Mucosa of descending colon (tissue), 3 donors: ENCODE measurements at regions not wholly inside any gene's neighbourhood (a gene's known extent, or its start where the extent isn't known, plus 50 kb on each side); places are given as distances from the start of the nearest gene placed in this dataset.

ENCODE experiments used
- ATAC-seq: fragments of 200-7000 bp; cut with Tn5 transposase; one replicate; pipeline ENCODE4 v1.9.1; 2020; ENCODE audit warnings: mild to moderate bottlenecking, moderate library complexity
- DNase-seq, 3 donors: peaks; one replicate each; pipeline ENCODE4 v3.0.0-alpha.2; 2020
- H3K36me3 ChIP-seq: fragments of 200-600 bp; one replicate; pipeline ENCODE4 v1.8.0; 2021; ENCODE audit warnings: low read depth, mild to moderate bottlenecking
- H3K4me1 ChIP-seq: fragments of 200-600 bp; one replicate; pipeline ENCODE4 v1.8.0; 2021; ENCODE audit warnings: low read depth, mild to moderate bottlenecking
- H3K4me3 ChIP-seq: fragments of 200-600 bp; one replicate; pipeline ENCODE4 v1.8.0; 2021; ENCODE audit warnings: mild to moderate bottlenecking
- H3K9me3 ChIP-seq: fragments of 200-600 bp; one replicate; pipeline ENCODE4 v1.8.0; 2021; ENCODE audit warnings: mild to moderate bottlenecking
- CTCF ChIP-seq: fragments of 200-600 bp; IDR thresholded peaks from one replicate; pipeline ENCODE4 v1.8.0; 2022; ENCODE audit warnings: antibody characterized with exemption, mild to moderate bottlenecking
- intact Hi-C, 2 donors: fragments of 100-400 bp; cut with DNase I in 1 of 2; cut with micrococcal nuclease in 1 of 2; formaldehyde crosslinking; loops; one replicate each; pipeline versions ENCODE4 v1.11.0 to v1.11.1; 2022; cut with DNase I, micrococcal nuclease
- donor health status: DM: no; HTN: no; CAD: no; lungs with moderate emphysema.
- donor health status: DM: no; HTN: no; CAD: no.
- donor health status: DM: no; HTN: yes; CAD: no.

GRCh38 chr14:98896449-98896848 lies 375.5 kb downstream of the BCL11B start:
- ATAC-seq (no peak), DNase-seq (no peak)
- intact Hi-C loops = no loop called here
- no peaks in the 10 kb centered on the region for H3K36me3 ChIP-seq
- H3K4me1 ChIP-seq = no peaks in the 10 kb centered on the region
- no peaks in the 10 kb centered on the region for H3K9me3 ChIP-seq
- no peak overlapping the region for H3K4me3 ChIP-seq
- TF ChIP-seq CTCF = no peak

DNA sequence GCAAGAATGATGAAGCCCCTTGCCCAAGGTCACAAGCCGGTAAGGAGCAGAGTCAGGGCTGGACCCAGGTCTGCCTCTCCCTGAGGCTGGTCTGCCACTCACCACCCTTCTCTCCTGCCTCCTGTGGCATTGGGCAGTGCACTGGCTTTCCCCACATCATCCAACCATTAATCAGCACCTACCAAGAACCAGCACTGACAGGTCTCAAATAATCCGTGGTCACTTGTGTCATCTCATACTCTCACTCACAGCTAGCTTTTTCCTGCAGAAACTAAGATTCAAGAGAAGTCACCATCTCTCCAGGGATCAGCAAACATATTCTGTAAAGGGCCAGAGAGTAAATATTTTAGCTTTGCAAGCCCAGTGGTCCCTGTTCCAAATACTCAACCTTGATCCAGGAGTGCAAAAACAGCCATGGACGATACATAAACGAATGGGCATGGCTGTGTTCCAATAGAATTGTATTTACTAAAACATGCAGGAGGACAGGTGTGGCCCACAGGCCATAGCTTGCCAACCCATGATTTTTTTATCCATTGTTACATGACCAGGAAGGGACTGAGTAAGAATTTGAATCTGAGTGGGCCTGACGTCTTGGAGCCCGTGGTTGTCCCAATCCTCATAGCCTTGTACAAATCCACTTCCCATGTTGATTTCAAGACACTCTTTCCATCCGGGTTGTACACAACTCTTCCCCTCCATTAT lies 374.2 kb downstream of the BCL11B start:
- no peak for ATAC-seq
- Histone ChIP-seq H3K4me3 (no peak overlapping the region), H3K4me1 (no peaks in the 10 kb centered on the region), H3K36me3 (no peaks in the 10 kb centered on the region), H3K9me3 (no peaks in the 10 kb centered on the region)
- intact Hi-C loops = loop anchor here in 1 of 2 donors (2.0 kb wide), 1 partner anchor 17 kb away; no protein-coding TSS in a partner anchor
- no peak for TF ChIP-seq CTCF
- no peak for DNase-seq

DNA sequence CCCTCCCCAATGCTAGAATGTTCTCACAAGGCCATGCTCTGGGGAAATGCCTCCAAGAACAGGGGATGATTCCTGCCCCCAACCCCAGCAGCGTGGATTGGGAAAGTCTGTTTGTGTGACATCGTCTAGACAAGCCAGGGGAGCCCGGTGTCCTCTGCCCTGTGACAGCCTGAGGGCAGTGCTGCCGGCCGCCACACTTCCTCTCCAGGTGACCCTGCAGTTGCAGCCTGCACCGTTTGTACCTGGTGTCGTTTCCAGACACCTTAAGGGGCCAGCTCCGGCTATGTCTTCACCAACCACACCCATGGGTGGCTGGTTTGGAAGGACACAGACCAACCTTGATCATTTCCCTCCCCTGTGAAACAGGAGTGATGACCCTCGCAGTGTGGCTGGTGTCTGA lies 372.6 kb downstream of the BCL11B start:
- Histone ChIP-seq H3K9me3 (no peaks in the 10 kb centered on the region), H3K4me3 (no peak overlapping the region), H3K4me1 (no peaks in the 10 kb centered on the region), H3K36me3 (no peaks in the 10 kb centered on the region)
- DNase-seq (no peak), ATAC-seq (no peak)
- no peak for TF ChIP-seq CTCF
- intact Hi-C loops = loop anchor here in 1 of 2 donors (2.0 kb wide), 1 partner anchor 15 kb away; no protein-coding TSS in a partner anchor

DNA sequence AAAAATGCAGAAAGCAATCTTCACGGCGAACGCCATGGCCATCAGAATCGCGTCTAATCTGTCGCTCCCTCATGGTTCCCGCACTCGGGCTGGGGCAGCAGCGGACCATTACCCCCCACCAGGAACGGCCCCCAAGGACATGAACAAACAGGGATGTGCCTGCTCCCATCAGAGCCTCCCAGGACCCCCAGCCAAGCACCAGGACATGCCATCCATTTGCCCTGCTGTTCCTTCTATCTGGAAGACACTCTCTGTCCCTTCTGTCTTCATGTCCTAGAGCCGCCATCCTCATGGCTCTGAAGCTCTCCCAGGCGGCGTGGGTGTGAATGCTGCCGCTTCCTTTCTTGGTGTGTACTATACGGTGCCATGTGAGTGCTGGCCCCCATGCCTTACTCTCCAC lies 371.8 kb downstream of the BCL11B start:
- DNase-seq (no peak), ATAC-seq (no peak)
- TF ChIP-seq CTCF = no peak
- intact Hi-C loops = no loop called here
- H3K9me3 ChIP-seq = no peaks in the 10 kb centered on the region
- no peaks in the 10 kb centered on the region for H3K36me3 ChIP-seq
- no peaks in the 10 kb centered on the region for H3K4me1 ChIP-seq
- no peak overlapping the region for H3K4me3 ChIP-seq

DNA sequence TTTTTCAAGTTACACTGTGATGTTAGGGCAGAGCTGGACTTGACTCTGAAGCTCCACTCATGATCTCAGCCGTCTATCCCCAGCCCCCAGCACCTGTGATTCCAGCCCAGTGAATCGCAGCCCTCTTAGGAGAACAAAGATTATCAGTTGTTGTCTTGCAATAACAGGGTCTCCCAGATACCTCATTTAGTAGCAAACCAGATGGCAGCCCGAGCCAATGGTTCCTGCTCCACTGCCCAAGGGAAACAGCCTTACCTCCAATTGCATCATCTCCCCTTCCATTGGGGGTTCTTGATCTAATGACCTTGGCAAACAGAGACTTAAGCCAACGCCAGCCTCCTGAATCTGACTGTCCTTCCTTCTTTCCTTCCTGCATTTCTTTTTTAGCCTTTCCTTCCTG lies 371.2 kb downstream of the BCL11B start:
- Histone ChIP-seq H3K4me1 (no peaks in the 10 kb centered on the region), H3K36me3 (no peaks in the 10 kb centered on the region), H3K4me3 (no peak overlapping the region), H3K9me3 (no peaks in the 10 kb centered on the region)
- TF ChIP-seq CTCF = no peak
- ATAC-seq (no peak), DNase-seq (no peak)
- intact Hi-C loops = no loop called here
